Activated CD8-positive, alpha-beta memory T cell treated with anti-CD3 and anti-CD28 coated beads for 1 hour (primary cell): ENCODE measurements at regions not wholly inside any gene's neighbourhood (a gene's known extent, or its start where the extent isn't known, plus 50 kb on each side); places are given as distances from the start of the nearest gene placed in this dataset.

Experiments used
- DNase-seq, 2 donors: peaks; one replicate each; pipeline ENCODE4 v3.0.0-alpha.2; 2020; ENCODE audit warnings: low read depth in 1 of 2; ENCODE audit errors: extremely low read depth in 1 of 2

DNA sequence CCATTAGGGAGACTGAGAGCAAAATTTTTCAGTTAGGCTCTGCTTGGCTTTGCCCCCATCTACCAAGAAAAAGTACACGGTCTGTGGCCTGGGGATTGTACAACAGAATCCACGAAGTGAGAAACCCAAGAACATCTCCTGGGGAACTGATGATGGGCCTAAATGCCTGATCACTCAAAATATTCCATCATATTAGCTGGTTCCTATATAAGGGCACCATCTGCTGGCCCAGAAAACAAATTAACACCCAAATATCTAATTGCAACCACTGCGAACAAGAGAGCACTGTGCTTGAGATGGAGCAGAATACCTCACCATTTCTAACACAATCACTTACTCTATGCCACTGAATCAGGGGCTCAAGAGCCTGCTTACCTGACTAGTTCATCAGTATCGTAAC, 250.8 kb upstream of the RBMY1B start:
- no peak for DNase-seq

DNA sequence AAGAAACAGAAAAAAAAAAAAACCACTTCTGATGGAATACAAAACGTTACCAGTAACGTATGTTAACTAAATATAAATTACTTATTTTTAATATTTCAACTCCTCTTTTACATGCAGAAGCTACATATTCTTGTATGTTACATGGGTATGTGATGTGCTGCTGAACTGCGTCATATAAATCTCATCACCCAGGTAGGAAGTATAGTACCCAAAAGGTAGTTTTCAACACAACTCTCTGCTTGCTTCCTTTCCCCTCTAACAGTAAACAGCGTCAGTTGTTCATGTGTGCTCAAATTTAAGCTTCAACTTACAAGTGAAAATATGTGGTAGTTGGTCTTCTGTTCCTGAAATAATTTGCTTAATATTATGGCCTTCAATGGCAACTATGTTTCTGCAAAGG, 250.0 kb upstream of the RBMY1B start:
- DNase-seq, result no peak

DNA sequence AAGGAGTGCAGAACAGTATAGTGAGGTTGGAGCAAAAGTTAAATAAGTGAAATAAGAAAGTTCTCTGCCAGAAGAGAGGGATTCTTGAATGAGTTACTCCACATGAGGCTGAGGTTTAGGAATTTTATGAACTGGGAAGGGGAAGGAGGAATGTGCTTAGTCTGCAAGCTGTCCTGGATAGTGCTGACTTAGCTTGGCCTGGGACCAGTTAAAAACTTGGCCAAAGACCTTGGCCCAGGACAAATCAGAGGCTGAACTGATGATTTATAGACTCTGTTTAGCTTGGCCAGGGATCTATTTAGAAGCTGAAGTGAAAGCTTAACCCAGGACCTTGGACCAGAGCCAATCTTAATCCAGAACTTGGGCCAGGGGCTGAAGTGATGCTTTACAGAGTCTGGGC, 244.4 kb upstream of the RBMY1B start:
- no peak for DNase-seq

DNA sequence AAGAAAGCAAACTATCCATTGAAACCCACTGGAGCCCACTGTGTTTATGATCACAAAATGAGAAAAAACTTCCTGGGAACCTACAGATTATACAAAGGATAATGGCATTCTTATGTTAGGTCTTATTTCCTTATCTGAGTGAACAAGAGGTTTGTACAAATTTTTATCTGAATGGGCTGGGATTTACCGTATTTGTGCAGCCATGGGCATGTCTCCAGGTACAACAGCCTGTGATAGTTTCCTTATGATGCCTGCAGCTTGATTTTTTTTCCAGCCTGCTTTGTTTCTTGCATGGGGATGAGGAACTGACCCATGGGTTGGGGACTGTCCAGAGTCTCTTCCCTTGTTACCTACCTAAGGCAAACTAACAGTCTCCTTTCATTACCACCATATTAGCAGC, 244.0 kb upstream of the RBMY1B start:
- DNase-seq, result no peak

DNA sequence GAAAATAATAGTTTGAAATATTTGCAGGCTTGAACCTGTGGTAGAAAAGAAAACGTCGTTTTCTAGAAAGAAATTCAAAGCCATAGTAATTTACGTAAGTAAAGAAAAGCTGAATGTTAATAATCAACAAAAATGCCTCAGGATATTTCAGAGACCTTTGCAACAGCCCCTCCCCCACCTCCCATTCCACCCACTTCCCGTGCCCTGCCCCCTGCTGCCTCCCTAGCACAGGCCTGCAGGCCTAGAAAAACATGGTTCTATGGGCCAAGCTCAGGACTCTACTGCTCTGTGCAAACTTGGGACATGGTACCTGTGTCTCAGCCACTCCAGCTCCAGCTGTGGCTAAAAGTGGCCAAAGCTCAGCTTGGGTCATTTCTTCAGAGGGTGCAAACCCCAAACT, 223.4 kb upstream of the RBMY1B start:
- DNase-seq, result no peak

DNA sequence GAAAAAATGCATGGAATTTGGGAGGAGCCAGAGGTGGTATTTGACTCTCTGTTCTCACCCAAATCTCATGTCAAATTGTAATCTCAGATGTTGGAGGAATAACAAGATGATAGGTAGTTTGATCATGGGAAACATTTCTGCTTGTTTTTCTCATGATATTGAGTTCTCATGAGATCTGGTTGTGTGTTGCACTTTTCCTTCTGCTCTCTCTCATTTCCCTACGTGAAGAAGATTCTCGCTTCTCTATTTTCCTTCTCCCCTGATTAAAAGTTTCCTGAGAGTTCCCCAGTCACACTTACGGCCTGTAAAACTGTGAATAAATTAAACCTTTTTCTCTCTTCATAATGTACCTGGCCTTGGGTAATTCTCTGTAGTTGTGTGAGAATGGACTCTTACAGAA, 222.2 kb upstream of the RBMY1B start:
- DNase-seq, result no peak

DNA sequence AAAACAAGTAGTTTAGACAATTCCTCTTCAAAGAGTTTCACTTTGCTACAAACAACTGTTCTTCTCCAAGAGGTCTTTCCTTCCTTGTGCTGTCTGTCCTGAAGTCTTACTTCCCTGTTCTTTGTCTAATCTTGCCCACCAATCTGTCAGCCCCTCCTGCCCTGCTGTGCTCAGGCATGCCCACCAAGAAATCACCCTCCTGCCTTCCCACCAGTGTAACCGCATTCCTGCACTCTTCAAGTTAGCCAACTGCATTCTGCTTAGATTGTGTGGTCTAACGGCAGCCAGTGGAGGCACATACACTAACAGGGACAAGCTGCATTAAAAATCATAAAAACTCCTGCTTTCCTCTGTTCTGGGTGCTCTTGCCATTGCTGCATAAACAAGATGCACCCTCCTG, 215.9 kb upstream of the RBMY1B start:
- DNase-seq, result no peak

DNA sequence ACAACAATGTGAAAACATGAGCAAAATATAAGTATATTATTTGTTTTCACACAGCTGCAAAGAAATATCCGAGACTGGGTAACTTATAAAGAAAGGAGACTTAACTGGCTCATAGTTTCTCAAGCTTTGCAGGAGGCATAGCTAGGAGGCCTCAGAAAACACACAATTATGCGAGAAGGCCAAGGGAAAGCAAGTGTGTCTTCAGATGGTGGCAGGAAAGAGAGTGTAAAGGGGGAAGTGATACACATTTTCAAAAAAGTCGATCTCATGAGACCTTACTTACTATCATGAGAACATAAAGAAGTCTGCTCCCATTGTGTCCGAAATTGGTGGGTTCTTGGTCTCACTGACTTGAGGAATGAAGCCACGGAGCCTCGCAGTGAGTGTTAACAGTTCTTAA, 208.9 kb upstream of the RBMY1B start:
- DNase-seq, result no peak

DNA sequence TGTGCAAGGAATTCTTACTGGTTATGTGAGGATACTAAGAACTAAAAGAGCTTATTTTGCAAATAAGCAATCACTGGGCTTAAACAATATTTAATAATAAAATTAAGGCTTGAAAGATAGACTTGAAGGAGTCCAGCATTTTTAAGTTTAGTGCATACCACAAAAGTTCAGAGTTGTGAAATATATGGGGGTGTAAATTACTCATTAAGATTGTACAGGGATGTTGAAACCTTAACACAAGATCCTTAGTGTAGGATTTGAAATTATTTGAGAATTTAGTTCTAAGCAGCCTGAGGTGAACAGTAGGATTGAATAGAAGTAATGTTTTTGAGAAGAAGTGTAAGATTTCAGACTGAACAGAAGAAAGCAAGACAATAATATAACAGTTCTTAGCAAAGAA, 195.8 kb upstream of the RBMY1B start:
- DNase-seq, result no peak
